ENCODE measurements at regions not wholly inside any gene's neighbourhood (a gene's known extent, or its start where the extent isn't known, plus 50 kb on each side); places are given as distances from the start of the nearest gene placed in this dataset.

DNA sequence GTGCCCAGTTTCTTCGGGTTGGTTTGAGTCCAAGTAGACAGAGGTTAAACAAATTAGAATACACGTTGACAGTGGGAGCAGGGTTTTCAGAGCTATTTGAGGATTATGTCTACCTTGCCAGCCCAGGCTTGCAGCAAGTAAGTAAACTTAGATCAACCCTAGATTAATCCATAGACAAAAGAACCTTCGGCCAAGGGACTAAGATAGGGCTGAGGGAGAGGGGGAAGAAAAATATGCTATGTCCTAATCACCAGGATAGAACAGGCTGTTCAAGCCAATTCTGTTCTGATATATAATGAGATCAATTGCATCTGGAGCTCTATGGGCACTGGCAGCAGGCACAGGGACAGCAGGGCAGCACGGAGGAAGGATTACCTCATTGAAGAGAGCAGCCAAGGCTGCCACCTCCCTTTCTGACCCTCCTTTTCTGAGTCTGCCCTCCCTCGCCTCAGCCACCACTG, 377.7 kb downstream of the PIK3R1 start:
- in situ Hi-C loops (cut with MboI; ENCODE audit: low sequenced_read_pairs, unreplicated experiment): no loop called here
- TF ChIP-seq CTCF (IDR thresholded peaks at IDR 0.05; ENCODE audit: borderline replicate concordance, control extremely low read depth, extremely low read depth, insufficient read depth, missing control alignments): no peak
- DNase-seq (ENCODE audit: low spot score): no peak

DNA sequence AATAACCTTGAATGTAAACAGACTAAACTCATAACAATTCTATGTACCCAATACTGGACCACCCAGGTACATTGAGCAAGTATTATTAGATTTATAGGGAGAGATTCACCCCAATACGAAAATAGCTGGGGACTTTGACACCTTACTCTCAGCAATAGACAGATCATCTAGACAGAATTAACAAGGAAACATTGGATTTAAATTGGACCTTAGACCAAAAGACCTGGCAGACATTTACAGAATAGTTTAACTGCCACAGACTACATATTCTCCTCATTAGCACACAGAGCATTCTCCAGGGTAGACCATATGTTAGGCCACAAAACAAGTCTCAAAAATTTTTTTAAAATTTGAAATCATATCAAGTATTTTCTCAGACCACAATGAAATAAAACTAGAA, 397.4 kb downstream of the PIK3R1 start:
- in situ Hi-C loops (cut with MboI; ENCODE audit: low sequenced_read_pairs, unreplicated experiment): no loop called here
- DNase-seq (ENCODE audit: low spot score): no peak
- no peak for TF ChIP-seq CTCF (IDR thresholded peaks at IDR 0.05; ENCODE audit: borderline replicate concordance, control extremely low read depth, extremely low read depth, insufficient read depth, missing control alignments)

DNA sequence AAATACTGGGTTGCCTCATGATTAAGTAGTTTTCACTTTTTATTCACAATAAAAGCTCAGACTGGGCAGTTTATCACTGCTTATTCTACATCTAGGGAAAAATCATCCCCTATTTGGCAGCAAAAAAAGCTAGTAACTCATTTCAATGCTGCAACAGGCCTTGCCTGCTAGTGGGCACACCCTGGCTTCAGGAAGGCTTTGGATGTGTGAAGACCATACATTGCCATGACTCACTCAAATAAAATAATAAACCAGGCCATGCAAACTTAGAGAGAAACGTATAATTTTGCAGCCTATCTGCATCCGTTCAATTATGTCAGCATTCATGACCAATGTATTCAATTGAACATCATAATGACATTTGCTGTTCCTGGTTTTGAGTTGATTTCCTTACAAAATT, 402.9 kb downstream of the PIK3R1 start:
- TF ChIP-seq CTCF (IDR thresholded peaks at IDR 0.05; ENCODE audit: borderline replicate concordance, control extremely low read depth, extremely low read depth, insufficient read depth, missing control alignments): no peak
- in situ Hi-C loops (cut with MboI; ENCODE audit: low sequenced_read_pairs, unreplicated experiment): no loop called here
- no peak for DNase-seq (ENCODE audit: low spot score)

DNA sequence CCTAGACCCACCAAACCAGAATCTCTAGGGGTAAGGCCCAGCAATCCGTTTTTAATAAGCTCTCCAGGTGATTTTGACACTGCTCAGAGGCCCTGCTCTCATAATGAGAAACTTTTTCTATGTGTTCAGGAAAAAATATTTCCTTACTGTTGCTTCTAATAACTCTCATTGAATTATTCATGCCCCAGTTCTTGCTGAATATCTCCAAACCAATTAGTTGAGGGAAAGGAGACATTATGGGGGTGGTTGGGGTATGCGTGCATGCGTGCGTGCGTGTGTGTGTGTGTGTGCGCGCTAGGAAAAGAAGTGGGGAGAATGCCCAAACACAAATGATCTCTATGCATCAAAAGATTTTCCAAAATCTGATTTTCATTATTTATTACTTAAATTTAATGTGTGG, 411.4 kb downstream of the PIK3R1 start:
- in situ Hi-C loops (cut with MboI; ENCODE audit: low sequenced_read_pairs, unreplicated experiment): no loop called here
- no peak for DNase-seq (ENCODE audit: low spot score)
- TF ChIP-seq CTCF (IDR thresholded peaks at IDR 0.05; ENCODE audit: borderline replicate concordance, control extremely low read depth, extremely low read depth, insufficient read depth, missing control alignments): no peak

- no peak for DNase-seq (ENCODE audit: low spot score)
- in situ Hi-C loops (cut with MboI; ENCODE audit: low sequenced_read_pairs, unreplicated experiment): no loop called here
- TF ChIP-seq CTCF (IDR thresholded peaks at IDR 0.05; ENCODE audit: borderline replicate concordance, control extremely low read depth, extremely low read depth, insufficient read depth, missing control alignments): no peak
These were observed 412.7 kb downstream of the PIK3R1 start for GRCh38 chr5:68628082-68628814.

GRCh38 chr5:68630354-68630753, 414.8 kb downstream of the PIK3R1 start:
- no peak for DNase-seq (ENCODE audit: low spot score)
- no peak for TF ChIP-seq CTCF (IDR thresholded peaks at IDR 0.05; ENCODE audit: borderline replicate concordance, control extremely low read depth, extremely low read depth, insufficient read depth, missing control alignments)
- in situ Hi-C loops (cut with MboI; ENCODE audit: low sequenced_read_pairs, unreplicated experiment): no loop called here

Data from GM13976 (cell line).